Gastroesophageal sphincter (tissue), 3 donors: ENCODE measurements at regions not wholly inside any gene's neighbourhood (a gene's known extent, or its start where the extent isn't known, plus 50 kb on each side); places are given as distances from the start of the nearest gene placed in this dataset.
"Not testable (repeated sequence)": the region's sequence is repeated elsewhere in the genome, so short reads cannot be mapped to it uniquely, and the experiment has no call there.

Experiments used
- CTCF ChIP-seq, 4 experiments: fragments of 200-600 bp in 2 of 4; fragments of 450-650 bp in 2 of 4; sonication (generic) in 1 of 4; IDR thresholded peaks; one replicate each; pipeline ENCODE4 v1.5.1; 2017 to 2019; ENCODE audit warnings: antibody characterized with exemption in 4 of 4, mild to moderate bottlenecking in 2 of 4, moderate library complexity in 2 of 4
- EP300 ChIP-seq: sonication (generic); formaldehyde crosslinking; IDR thresholded peaks from one replicate; pipeline ENCODE4 v1.6.1; 2017; ENCODE audit warnings: antibody characterized with exemption, mild to moderate bottlenecking
- POLR2A ChIP-seq, 2 donors: fragments of 450-650 bp; IDR thresholded peaks; one replicate each; pipeline ENCODE4 v1.6.1; 2017; ENCODE audit warnings: antibody characterized with exemption in 2 of 2, mild to moderate bottlenecking in 2 of 2, moderate library complexity in 1 of 2
- POLR2AphosphoS5 ChIP-seq: sonication (generic); formaldehyde crosslinking; IDR thresholded peaks from one replicate; pipeline ENCODE4 v1.6.1; 2017; ENCODE audit warnings: antibody characterized with exemption

- not testable (repeated sequence) for TF ChIP-seq CTCF (IDR thresholded peaks at IDR 0.05); POLR2A (IDR thresholded peaks at IDR 0.05); EP300; POLR2AphosphoS5
These were observed 1507.7 kb upstream of the TPTE start for GRCh38 chr21:9013502-9014242.
